ENCODE measurements at regions not wholly inside any gene's neighbourhood (a gene's known extent, or its start where the extent isn't known, plus 50 kb on each side); places are given as distances from the start of the nearest gene placed in this dataset.

- no peaks in the 10 kb centered on the region for H3K79me2 ChIP-seq
- H2AFZ ChIP-seq = no peak overlapping the region
- H3K4me3 ChIP-seq (ENCODE audit: low read depth, low read length) = no peak overlapping the region
- no peaks in the 10 kb centered on the region for H3K9me3 ChIP-seq (ENCODE audit: control insufficient read depth, low read length)
- H3K4me2 ChIP-seq (ENCODE audit: low read length) = no peak overlapping the region
- no peaks in the 10 kb centered on the region for H3K4me1 ChIP-seq
- H3K27ac ChIP-seq = no peak overlapping the region
- no peak for TF ChIP-seq CTCF (IDR thresholded peaks at IDR 0.05)
- H3K9ac ChIP-seq = no peak overlapping the region
- no peaks in the 10 kb centered on the region for H3K27me3 ChIP-seq (ENCODE audit: control insufficient read depth, insufficient read depth, low read length)
- no peaks in the 10 kb centered on the region for H3K36me3 ChIP-seq (ENCODE audit: control insufficient read depth, insufficient read depth, low read length)
Observed at GRCh38 chr11:134633276-134633675, 221.2 kb upstream of the B3GAT1 start.

- Histone ChIP-seq H2AFZ (no peak overlapping the region), H3K27me3 (ENCODE audit: control insufficient read depth, insufficient read depth, low read length) (no peaks in the 10 kb centered on the region), H3K9me3 (ENCODE audit: control insufficient read depth, low read length) (no peaks in the 10 kb centered on the region), H3K36me3 (ENCODE audit: control insufficient read depth, insufficient read depth, low read length) (no peaks in the 10 kb centered on the region), H3K4me3 (ENCODE audit: low read depth, low read length) (no peak overlapping the region), H3K9ac (no peak overlapping the region), H3K27ac (no peak overlapping the region), H3K79me2 (no peaks in the 10 kb centered on the region), H3K4me1 (no peaks in the 10 kb centered on the region), H3K4me2 (ENCODE audit: low read length) (no peak overlapping the region)
- TF ChIP-seq CTCF (IDR thresholded peaks at IDR 0.05) = no peak
Observed at GRCh38 chr11:134632347-134633119, 220.5 kb upstream of the B3GAT1 start.

GRCh38 chr11:134630861-134631260 lies 218.8 kb upstream of the B3GAT1 start:
- H3K4me1 ChIP-seq = no peaks in the 10 kb centered on the region
- H3K27ac ChIP-seq = no peak overlapping the region
- no peaks in the 10 kb centered on the region for H3K79me2 ChIP-seq
- H3K9me3 ChIP-seq (ENCODE audit: control insufficient read depth, low read length) = no peaks in the 10 kb centered on the region
- no peak overlapping the region for H3K4me2 ChIP-seq (ENCODE audit: low read length)
- H3K4me3 ChIP-seq (ENCODE audit: low read depth, low read length) = no peak overlapping the region
- no peak overlapping the region for H2AFZ ChIP-seq
- no peaks in the 10 kb centered on the region for H3K27me3 ChIP-seq (ENCODE audit: control insufficient read depth, insufficient read depth, low read length)
- H3K36me3 ChIP-seq (ENCODE audit: control insufficient read depth, insufficient read depth, low read length) = no peaks in the 10 kb centered on the region
- TF ChIP-seq CTCF (IDR thresholded peaks at IDR 0.05) = no peak
- H3K9ac ChIP-seq = no peak overlapping the region

- Histone ChIP-seq H3K4me3 (ENCODE audit: low read depth, low read length) (no peak overlapping the region), H3K27me3 (ENCODE audit: control insufficient read depth, insufficient read depth, low read length) (no peaks in the 10 kb centered on the region), H3K79me2 (no peaks in the 10 kb centered on the region), H3K9me3 (ENCODE audit: control insufficient read depth, low read length) (no peaks in the 10 kb centered on the region), H3K9ac (no peak overlapping the region), H3K4me2 (ENCODE audit: low read length) (no peak overlapping the region), H3K36me3 (ENCODE audit: control insufficient read depth, insufficient read depth, low read length) (no peaks in the 10 kb centered on the region), H3K27ac (no peak overlapping the region), H2AFZ (no peak overlapping the region), H3K4me1 (no peaks in the 10 kb centered on the region)
- no peak for TF ChIP-seq CTCF (IDR thresholded peaks at IDR 0.05)
Observed at GRCh38 chr11:134628426-134628825, 216.4 kb upstream of the B3GAT1 start.

GRCh38 chr11:134626032-134626431 lies 214.0 kb upstream of the B3GAT1 start:
- Histone ChIP-seq H3K4me1 (no peaks in the 10 kb centered on the region), H3K9me3 (ENCODE audit: control insufficient read depth, low read length) (no peaks in the 10 kb centered on the region), H2AFZ (no peak overlapping the region), H3K79me2 (no peaks in the 10 kb centered on the region), H3K36me3 (ENCODE audit: control insufficient read depth, insufficient read depth, low read length) (no peaks in the 10 kb centered on the region), H3K4me3 (ENCODE audit: low read depth, low read length) (no peak overlapping the region), H3K27ac (no peak overlapping the region), H3K9ac (no peak overlapping the region), H3K27me3 (ENCODE audit: control insufficient read depth, insufficient read depth, low read length) (no peaks in the 10 kb centered on the region), H3K4me2 (ENCODE audit: low read length) (no peak overlapping the region)
- no peak for TF ChIP-seq CTCF (IDR thresholded peaks at IDR 0.05)

Measured in parathyroid adenoma (tissue), 2 donors.